H9 (cell line): ENCODE measurements at regions not wholly inside any gene's neighbourhood (a gene's known extent, or its start where the extent isn't known, plus 50 kb on each side); places are given as distances from the start of the nearest gene placed in this dataset.

Experiments used
- DNase-seq: peaks from one replicate; pipeline ENCODE4 v3.0.0-alpha.2; 2017
- H2AFZ ChIP-seq: one replicate; pipeline ENCODE4 v1.6.1; 2013; ENCODE audit warnings: mild to moderate bottlenecking, low read length, control low read depth, moderate library complexity
- H2AK5ac ChIP-seq: 2 replicates; pipeline ENCODE4 v1.6.1; 2013; ENCODE audit warnings: low read length, control low read depth, mixed read lengths; ENCODE audit not compliant: insufficient read length
- H2BK120ac ChIP-seq: one replicate; pipeline ENCODE4 v1.6.1; 2013; ENCODE audit warnings: low read depth, mild to moderate bottlenecking, low read length, control low read depth, inconsistent platforms; ENCODE audit not compliant: poor library complexity, severe bottlenecking
- H2BK12ac ChIP-seq: 2 replicates; pipeline ENCODE4 v1.6.1; 2013; ENCODE audit warnings: low read length, control low read depth, mixed read lengths, low read depth; ENCODE audit not compliant: insufficient read length
- H2BK15ac ChIP-seq: 2 replicates; pipeline ENCODE4 v1.6.1; 2013; ENCODE audit warnings: low read depth, low read length, control low read depth
- H2BK20ac ChIP-seq: one replicate; pipeline ENCODE4 v1.6.1; 2013; ENCODE audit warnings: low read depth, mild to moderate bottlenecking, low read length, control low read depth, inconsistent platforms; ENCODE audit not compliant: poor library complexity, severe bottlenecking
- H2BK5ac ChIP-seq: 2 replicates; pipeline ENCODE4 v1.6.1; 2013; ENCODE audit warnings: low read length, control low read depth, mixed read lengths; ENCODE audit not compliant: insufficient read length
- H3K14ac ChIP-seq: 2 replicates; pipeline ENCODE4 v1.6.1; 2013; ENCODE audit warnings: low read length, control low read depth; ENCODE audit not compliant: insufficient read depth
- H3K18ac ChIP-seq: 2 replicates; pipeline ENCODE4 v1.6.1; 2013; ENCODE audit warnings: low read depth, mild to moderate bottlenecking, mixed read lengths, low read length, control low read depth; ENCODE audit not compliant: insufficient read length
- H3K23ac ChIP-seq: 2 replicates; pipeline ENCODE4 v1.6.1; 2013; ENCODE audit warnings: low read length, control low read depth, mixed read lengths, low read depth; ENCODE audit not compliant: insufficient read length
- H3K23me2 ChIP-seq: 2 replicates; pipeline ENCODE4 v1.6.1; 2013; ENCODE audit warnings: low read depth, mild to moderate bottlenecking, mixed read lengths, low read length, control low read depth; ENCODE audit not compliant: insufficient read length, poor library complexity, severe bottlenecking
- H3K27ac ChIP-seq: 2 replicates; pipeline ENCODE4 v1.5.1; 2013; ENCODE audit warnings: low read length, control low read depth, mixed read lengths, low read depth; ENCODE audit not compliant: insufficient read length
- H3K27me3 ChIP-seq: 2 replicates; pipeline ENCODE4 v1.6.1; 2013; ENCODE audit warnings: low read length, control low read depth, inconsistent platforms; ENCODE audit not compliant: insufficient read depth
- H3K4ac ChIP-seq: 2 replicates; pipeline ENCODE4 v1.6.1; 2013; ENCODE audit warnings: low read depth, mild to moderate bottlenecking, control low read depth, inconsistent platforms, low read length, moderate library complexity
- H3K4me1 ChIP-seq: 2 replicates; pipeline ENCODE4 v1.6.1; 2013; ENCODE audit warnings: low read length, control low read depth, inconsistent platforms; ENCODE audit not compliant: insufficient read depth
- H3K4me2 ChIP-seq: 2 replicates; pipeline ENCODE4 v1.6.1; 2013; ENCODE audit warnings: low read length, control low read depth, mixed read lengths; ENCODE audit not compliant: insufficient read length, insufficient read depth
- H3K56ac ChIP-seq: 2 replicates; pipeline ENCODE4 v1.6.1; 2013; ENCODE audit warnings: low read depth, mild to moderate bottlenecking, mixed read lengths, low read length, control low read depth; ENCODE audit not compliant: insufficient read length
- H3K79me1 ChIP-seq: 2 replicates; pipeline ENCODE4 v1.6.1; 2013; ENCODE audit warnings: low read depth, mild to moderate bottlenecking, moderate library complexity, low read length, control low read depth, inconsistent platforms; ENCODE audit not compliant: insufficient read depth, poor library complexity, severe bottlenecking
- H3K79me2 ChIP-seq: 2 replicates; pipeline ENCODE4 v1.6.1; 2013; ENCODE audit warnings: low read length, control low read depth, inconsistent platforms; ENCODE audit not compliant: insufficient read depth
- H3K9ac ChIP-seq: 2 replicates; pipeline ENCODE4 v1.6.1; 2013; ENCODE audit warnings: low read length, control low read depth, mixed read lengths; ENCODE audit not compliant: insufficient read length; ENCODE audit errors: extremely low read depth
- H3K9me3 ChIP-seq: one replicate; pipeline ENCODE4 v1.6.1; 2013; ENCODE audit warnings: low read depth, low read length, inconsistent platforms; ENCODE audit not compliant: control insufficient read depth
- H3T11ph ChIP-seq: one replicate; pipeline ENCODE4 v1.6.1; 2013; ENCODE audit warnings: mild to moderate bottlenecking, low read length, control low read depth, inconsistent platforms
- H4K20me1 ChIP-seq: one replicate; pipeline ENCODE4 v1.6.1; 2013; ENCODE audit not compliant: control insufficient read depth, insufficient read length, insufficient read depth
- H4K5ac ChIP-seq: 2 replicates; pipeline ENCODE4 v1.6.1; 2013; ENCODE audit warnings: low read depth, mild to moderate bottlenecking, mixed read lengths, low read length, control low read depth; ENCODE audit not compliant: insufficient read length
- H4K8ac ChIP-seq: replicated peaks from 2 replicates; pipeline ENCODE4 v1.6.1; 2013; ENCODE audit warnings: low read length, control low read depth, mixed read lengths, low read depth; ENCODE audit not compliant: insufficient read length
- H4K91ac ChIP-seq: 2 replicates; pipeline ENCODE4 v1.6.1; 2013; ENCODE audit warnings: low read depth, mild to moderate bottlenecking, moderate library complexity, mixed read lengths, low read length, control low read depth; ENCODE audit not compliant: insufficient read length
- H3K27ac Mint-ChIP-seq, 3 experiments: 2 replicates in 2 of 3; 3 replicates in 1 of 3; pipeline ENCODE4 v1.8.0; 2020 to 2021; ENCODE audit warnings: mixed read lengths in 3 of 3, mild to moderate bottlenecking in 1 of 3, moderate library complexity in 1 of 3
- H3K27me3 Mint-ChIP-seq: 2 replicates; pipeline ENCODE4 v1.8.0; 2021; ENCODE audit warnings: low read depth, mild to moderate bottlenecking, moderate library complexity, mixed read lengths
- H3K36me3 Mint-ChIP-seq, 3 experiments: 2 replicates in 2 of 3; 3 replicates in 1 of 3; pipeline ENCODE4 v1.8.0; 2020 to 2021; ENCODE audit warnings: low read depth in 3 of 3, mixed read lengths in 3 of 3; ENCODE audit not compliant: insufficient read depth in 1 of 3
- H3K4me1 Mint-ChIP-seq, 2 experiments: 2 replicates each; pipeline ENCODE4 v1.8.0; 2020; ENCODE audit warnings: mixed read lengths in 2 of 2
- H3K4me3 Mint-ChIP-seq, 2 experiments: 2 replicates in 1 of 2; 3 replicates in 1 of 2; pipeline ENCODE4 v1.8.0; 2020 to 2021; ENCODE audit warnings: mild to moderate bottlenecking in 2 of 2, mixed read lengths in 2 of 2, moderate library complexity in 1 of 2
- H3K9me3 Mint-ChIP-seq, 2 experiments: 2 replicates in 1 of 2; 3 replicates in 1 of 2; pipeline ENCODE4 v1.8.0; 2020; ENCODE audit warnings: mild to moderate bottlenecking in 2 of 2, mixed read lengths in 2 of 2, moderate library complexity in 1 of 2
- WGBS: extraction: QIAGEN DNeasy Blood & Tissue Kit; methylation state at CpG from one replicate; pipeline ENCODE4 v1.1.7; 2013; ENCODE audit warnings: missing lambda C conversion rate, low lambda C conversion rate, mixed read lengths; ENCODE audit not compliant: insufficient read length; ENCODE audit errors: extremely low coverage; 5-methylcytosine and 5-hydroxymethylcytosine counted together
- TF ChIP-seq, protein P1 (sequence below): fragments of 200-600 bp; sonication (generic); conservative IDR thresholded peaks from 3 replicates; pipeline ENCODE4 v1.8.0; 2021; ENCODE audit warnings: antibody characterized with exemption, mild to moderate bottlenecking

DNA sequence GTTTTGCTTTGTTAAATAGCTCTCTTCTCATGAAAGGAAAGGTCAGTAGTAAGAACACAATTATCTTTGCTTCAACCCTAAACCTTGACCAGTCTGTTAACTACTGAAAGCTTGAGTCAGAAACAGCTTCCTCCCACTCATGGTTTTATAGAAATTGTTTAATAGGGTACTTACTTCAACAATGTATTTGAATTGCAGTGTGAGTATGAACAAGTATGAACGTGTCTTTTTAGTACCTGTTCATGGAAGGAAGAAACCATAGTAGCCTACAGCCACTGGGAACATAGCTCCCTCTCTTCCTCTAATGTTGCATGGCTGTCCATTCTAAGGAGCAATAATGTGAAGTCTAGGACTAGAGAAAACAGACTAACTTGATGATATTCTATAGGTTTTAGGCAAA lies 311.0 kb downstream of the MCTP2 start:
- no peaks in the 10 kb centered on the region for H3K79me1 ChIP-seq
- no peak overlapping the region for H2BK20ac ChIP-seq
- H2BK5ac ChIP-seq = no peak overlapping the region
- H2AK5ac ChIP-seq = no peak overlapping the region
- Mint-ChIP-seq H3K27ac (no peak overlapping the region), H3K4me3 (no peak overlapping the region), H3K4me1 (peaks cover 5 to 10% of the 10 kb centered on the region in 2 experiments), H3K27me3 (no peaks in the 10 kb centered on the region), H3K36me3 (no peaks in the 10 kb centered on the region; a peak in 2 of 7 replicates), H3K9me3 (peaks cover 0 to 1% of the 10 kb centered on the region in 2 experiments; a peak in 2 of 5 replicates)
- H3K27me3 ChIP-seq = no peaks in the 10 kb centered on the region
- H4K5ac ChIP-seq = no peak overlapping the region
- H3K9ac ChIP-seq = no peak overlapping the region
- no peaks in the 10 kb centered on the region for H3K9me3 ChIP-seq
- DNase-seq = no peak
- no peak overlapping the region for H3K14ac ChIP-seq
- no peak overlapping the region for H3K27ac ChIP-seq
- H2AFZ ChIP-seq = no peak overlapping the region
- no peak overlapping the region for H3K18ac ChIP-seq
- no peak overlapping the region for H3K4me2 ChIP-seq
- H4K91ac ChIP-seq = no peak overlapping the region
- H4K8ac ChIP-seq = no peak overlapping the region
- H3K23me2 ChIP-seq = no peaks in the 10 kb centered on the region
- H3K79me2 ChIP-seq = no peaks in the 10 kb centered on the region
- H2BK15ac ChIP-seq = no peak overlapping the region
- TF ChIP-seq, protein P1, sequence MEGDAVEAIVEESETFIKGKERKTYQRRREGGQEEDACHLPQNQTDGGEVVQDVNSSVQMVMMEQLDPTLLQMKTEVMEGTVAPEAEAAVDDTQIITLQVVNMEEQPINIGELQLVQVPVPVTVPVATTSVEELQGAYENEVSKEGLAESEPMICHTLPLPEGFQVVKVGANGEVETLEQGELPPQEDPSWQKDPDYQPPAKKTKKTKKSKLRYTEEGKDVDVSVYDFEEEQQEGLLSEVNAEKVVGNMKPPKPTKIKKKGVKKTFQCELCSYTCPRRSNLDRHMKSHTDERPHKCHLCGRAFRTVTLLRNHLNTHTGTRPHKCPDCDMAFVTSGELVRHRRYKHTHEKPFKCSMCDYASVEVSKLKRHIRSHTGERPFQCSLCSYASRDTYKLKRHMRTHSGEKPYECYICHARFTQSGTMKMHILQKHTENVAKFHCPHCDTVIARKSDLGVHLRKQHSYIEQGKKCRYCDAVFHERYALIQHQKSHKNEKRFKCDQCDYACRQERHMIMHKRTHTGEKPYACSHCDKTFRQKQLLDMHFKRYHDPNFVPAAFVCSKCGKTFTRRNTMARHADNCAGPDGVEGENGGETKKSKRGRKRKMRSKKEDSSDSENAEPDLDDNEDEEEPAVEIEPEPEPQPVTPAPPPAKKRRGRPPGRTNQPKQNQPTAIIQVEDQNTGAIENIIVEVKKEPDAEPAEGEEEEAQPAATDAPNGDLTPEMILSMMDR = no peak
- no peaks in the 10 kb centered on the region for H4K20me1 ChIP-seq
- H3K4me1 ChIP-seq = no peaks in the 10 kb centered on the region
- no peak overlapping the region for H2BK12ac ChIP-seq
- H3K4ac ChIP-seq = no peak overlapping the region
- H3K56ac ChIP-seq = no peak overlapping the region
- no peak overlapping the region for H3T11ph ChIP-seq
- no CpG with 5 or more reads among the region's 1 CpG for WGBS
- no peak overlapping the region for H2BK120ac ChIP-seq
- no peak overlapping the region for H3K23ac ChIP-seq
